GM23338 (cell line): ENCODE measurements at regions not wholly inside any gene's neighbourhood (a gene's known extent, or its start where the extent isn't known, plus 50 kb on each side); places are given as distances from the start of the nearest gene placed in this dataset.

Experiments
- ATAC-seq: fragments of 200-7000 bp; cut with Tn5 transposase; 3 replicates; pipeline ENCODE4 v1.9.1; 2020
- DNase-seq: peaks from one replicate; pipeline ENCODE4 v3.0.0-alpha.2; 2015; ENCODE audit warnings: low spot score
- H2AFZ ChIP-seq: fragments of 200-600 bp; sonication (generic); 2 replicates; pipeline ENCODE4 v1.8.0; 2016; ENCODE audit warnings: antibody characterized with exemption, mild to moderate bottlenecking, moderate library complexity
- H3F3A ChIP-seq: fragments of 200-600 bp; sonication (generic); replicated peaks from 2 replicates; pipeline ENCODE4 v1.8.0; 2017; ENCODE audit warnings: antibody characterized with exemption, mixed run types, low read depth
- H3K27ac ChIP-seq: fragments of 200-600 bp; sonication (generic); 2 replicates; pipeline ENCODE4 v1.6.1; 2016; ENCODE audit warnings: low read depth
- H3K27me3 ChIP-seq: fragments of 200-600 bp; sonication (generic); 2 replicates; pipeline ENCODE4 v1.8.0; 2016; ENCODE audit warnings: mild to moderate bottlenecking, mixed run types, moderate library complexity; ENCODE audit not compliant: insufficient read depth
- H3K36me3 ChIP-seq: fragments of 200-600 bp; sonication (generic); 2 replicates; pipeline ENCODE4 v1.8.0; 2016; ENCODE audit warnings: mild to moderate bottlenecking; ENCODE audit not compliant: insufficient read depth
- H3K4me1 ChIP-seq: fragments of 200-600 bp; sonication (generic); 2 replicates; pipeline ENCODE4 v1.8.0; 2016; ENCODE audit warnings: mild to moderate bottlenecking, moderate library complexity; ENCODE audit not compliant: insufficient read depth
- H3K4me2 ChIP-seq: fragments of 200-600 bp; sonication (generic); 2 replicates; pipeline ENCODE4 v1.7.1; 2017; ENCODE audit warnings: mixed run types
- H3K4me3 ChIP-seq: fragments of 200-600 bp; sonication (generic); 2 replicates; pipeline ENCODE4 v1.6.1; 2016; ENCODE audit warnings: mixed run types
- H3K79me2 ChIP-seq: fragments of 200-600 bp; sonication (generic); replicated peaks from 2 replicates; pipeline ENCODE4 v1.8.0; 2017; ENCODE audit warnings: mild to moderate bottlenecking; ENCODE audit not compliant: insufficient read depth
- H3K9me2 ChIP-seq: fragments of 200-600 bp; sonication (generic); 2 replicates; pipeline ENCODE4 v1.8.0; 2017; ENCODE audit not compliant: insufficient read depth
- H4K20me1 ChIP-seq: fragments of 200-600 bp; sonication (generic); replicated peaks from 2 replicates; pipeline ENCODE4 v1.8.0; 2017; ENCODE audit warnings: mild to moderate bottlenecking; ENCODE audit not compliant: insufficient read depth
- H3K27ac Mint-ChIP-seq: 2 replicates; pipeline ENCODE4 v1.8.0; 2020; ENCODE audit warnings: inconsistent platforms, mild to moderate bottlenecking, moderate library complexity, mixed read lengths
- H3K27me3 Mint-ChIP-seq: 3 replicates; pipeline ENCODE4 v1.8.0; 2022; ENCODE audit warnings: low read depth, mild to moderate bottlenecking, moderate library complexity, mixed read lengths, inconsistent platforms; ENCODE audit not compliant: insufficient read depth, poor library complexity
- H3K36me3 Mint-ChIP-seq: 3 replicates; pipeline ENCODE4 v1.8.0; 2021; ENCODE audit warnings: low read depth, mild to moderate bottlenecking, inconsistent platforms, moderate library complexity, mixed read lengths
- H3K4me1 Mint-ChIP-seq: 3 replicates; pipeline ENCODE4 v1.8.0; 2020; ENCODE audit warnings: mild to moderate bottlenecking, inconsistent platforms, mixed read lengths
- H3K4me3 Mint-ChIP-seq: 3 replicates; pipeline ENCODE4 v1.8.0; 2021; ENCODE audit warnings: moderate library complexity, mild to moderate bottlenecking, inconsistent platforms, mixed read lengths
- H3K9me3 Mint-ChIP-seq: 3 replicates; pipeline ENCODE4 v1.8.0; 2020; ENCODE audit warnings: moderate library complexity, mild to moderate bottlenecking, inconsistent platforms, mixed read lengths
- CREB1 ChIP-seq: fragments of 250-450 bp; sonication (Bioruptor Pico); IDR thresholded peaks from 2 replicates; pipeline ENCODE4 v1.5.0; 2020; ENCODE audit warnings: low read depth, mild to moderate bottlenecking, moderate library complexity
- CTCF ChIP-seq, 2 experiments: fragments of 200-600 bp in 1 of 2; sonication (generic) in 1 of 2; conservative IDR thresholded peaks; 2 replicates each; pipeline versions ENCODE4 v1.5.1 to v1.6.1; 2016 to 2017; ENCODE audit warnings: antibody characterized with exemption in 2 of 2, low read depth in 2 of 2, mild to moderate bottlenecking in 2 of 2, moderate library complexity in 1 of 2
- ETS1 ChIP-seq: IDR thresholded peaks from 2 replicates; pipeline ENCODE4 v1.6.1; 2016; ENCODE audit warnings: antibody characterized with exemption
- EZH2 ChIP-seq: fragments of 200-600 bp; sonication (generic); IDR thresholded peaks from one replicate; pipeline ENCODE4 v1.8.0; 2017; ENCODE audit warnings: antibody characterized with exemption, mild to moderate bottlenecking, low read depth; ENCODE audit not compliant: unreplicated experiment
- EZH2phosphoT487 ChIP-seq: fragments of 200-600 bp; sonication (generic); IDR thresholded peaks from one replicate; pipeline ENCODE4 v1.8.1; 2018; ENCODE audit warnings: antibody characterized with exemption; ENCODE audit not compliant: unreplicated experiment
- JUNB ChIP-seq: IDR thresholded peaks from one replicate; pipeline ENCODE4 v1.6.1; 2016; ENCODE audit warnings: antibody characterized with exemption; ENCODE audit not compliant: unreplicated experiment
- NANOG ChIP-seq: IDR thresholded peaks from 2 replicates; pipeline ENCODE4 v1.6.1; 2016; ENCODE audit warnings: antibody characterized with exemption, borderline replicate concordance
- STAT1 ChIP-seq: IDR thresholded peaks from one replicate; pipeline ENCODE4 v1.6.1; 2016; ENCODE audit warnings: antibody characterized with exemption; ENCODE audit not compliant: unreplicated experiment
- ZNF114 ChIP-seq: fragments of 250-450 bp; sonication (Bioruptor Pico); IDR thresholded peaks from 2 replicates; pipeline ENCODE4 v1.5.0; 2020; ENCODE audit warnings: mild to moderate bottlenecking, moderate library complexity
- ZNF331 ChIP-seq: fragments of 250-450 bp; sonication (Bioruptor Pico); IDR thresholded peaks from 2 replicates; pipeline ENCODE4 v1.5.0; 2020; ENCODE audit warnings: low read depth, mild to moderate bottlenecking, moderate library complexity
- TF ChIP-seq, protein P1 (sequence below): fragments of 250-450 bp; sonication (Bioruptor Pico); IDR thresholded peaks from 2 replicates; pipeline ENCODE4 v1.5.0; 2020; ENCODE audit warnings: mild to moderate bottlenecking, moderate library complexity

GRCh38 chr13:31594056-31594455 is 145.3 kb upstream of the RXFP2 start:
- H3K4me1 ChIP-seq, result peaks cover 3% of the 10 kb centered on the region; the same call in 1 of the 2 replicates
- no peaks in the 10 kb centered on the region for H3K36me3 Mint-ChIP-seq
- no peak overlapping the region for H3K4me3 Mint-ChIP-seq
- no peak overlapping the region for H3K27ac Mint-ChIP-seq
- peaks cover 8% of the 10 kb centered on the region for H3K4me1 Mint-ChIP-seq
- no peaks in the 10 kb centered on the region for H3K36me3 ChIP-seq
- no peaks in the 10 kb centered on the region for H4K20me1 ChIP-seq
- H3K79me2 ChIP-seq, result no peaks in the 10 kb centered on the region
- H3K4me3 ChIP-seq, result no peak overlapping the region
- H2AFZ ChIP-seq, result peak overlapping the region; percentile 30; the same call in 1 of the 2 replicates
- H3K27me3 Mint-ChIP-seq, result peaks cover 4% of the 10 kb centered on the region
- H3K9me2 ChIP-seq, result 0 out of 2 replicates have a peak, but pooled peaks cover 5% of the 10 kb centered on the region
- ATAC-seq (no peak), DNase-seq (no peak)
- no peak overlapping the region for H3K27ac ChIP-seq
- H3F3A ChIP-seq, result no peaks in the 10 kb centered on the region
- H3K9me3 Mint-ChIP-seq, result no peaks in the 10 kb centered on the region; the same call in 2 of the 3 replicates
- no peaks in the 10 kb centered on the region for H3K27me3 ChIP-seq
- H3K4me2 ChIP-seq, result no peak overlapping the region
- no peak for TF ChIP-seq CREB1 (CRISPR knock-in tag)
- no peak for TF ChIP-seq STAT1

DNA sequence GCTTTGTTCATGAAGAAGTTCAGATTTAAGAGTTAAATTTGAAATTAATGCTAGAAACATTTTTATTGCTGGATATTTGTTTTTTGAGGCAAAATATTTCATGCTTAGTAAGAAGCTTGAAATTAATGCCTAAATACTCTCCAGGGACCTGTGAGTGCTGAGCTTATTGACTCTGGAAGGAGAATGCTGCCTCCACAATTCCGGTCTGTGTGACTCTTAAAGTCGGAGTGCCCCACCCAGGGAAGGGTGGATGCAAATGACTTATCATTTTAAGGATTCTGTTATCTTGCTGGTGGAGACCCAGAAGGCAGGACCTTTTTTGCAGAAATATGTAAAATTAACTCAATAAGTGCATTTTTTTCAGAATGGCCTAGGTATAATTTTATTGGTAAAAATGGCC is 143.8 kb upstream of the RXFP2 start:
- no peak overlapping the region for H3K4me3 Mint-ChIP-seq
- TF ChIP-seq ZNF331 (CRISPR knock-in tag) (no peak), NANOG (no peak), ZNF114 (CRISPR knock-in tag) (no peak), JUNB (no peak), ETS1 (no peak), EZH2phosphoT487 (no peak), STAT1 (no peak), CTCF (conservative IDR thresholded peaks at IDR 0.05; ENCODE audit: low read depth in 2 of 2) (no peak), EZH2 (no peak)
- TF ChIP-seq, protein P1, sequence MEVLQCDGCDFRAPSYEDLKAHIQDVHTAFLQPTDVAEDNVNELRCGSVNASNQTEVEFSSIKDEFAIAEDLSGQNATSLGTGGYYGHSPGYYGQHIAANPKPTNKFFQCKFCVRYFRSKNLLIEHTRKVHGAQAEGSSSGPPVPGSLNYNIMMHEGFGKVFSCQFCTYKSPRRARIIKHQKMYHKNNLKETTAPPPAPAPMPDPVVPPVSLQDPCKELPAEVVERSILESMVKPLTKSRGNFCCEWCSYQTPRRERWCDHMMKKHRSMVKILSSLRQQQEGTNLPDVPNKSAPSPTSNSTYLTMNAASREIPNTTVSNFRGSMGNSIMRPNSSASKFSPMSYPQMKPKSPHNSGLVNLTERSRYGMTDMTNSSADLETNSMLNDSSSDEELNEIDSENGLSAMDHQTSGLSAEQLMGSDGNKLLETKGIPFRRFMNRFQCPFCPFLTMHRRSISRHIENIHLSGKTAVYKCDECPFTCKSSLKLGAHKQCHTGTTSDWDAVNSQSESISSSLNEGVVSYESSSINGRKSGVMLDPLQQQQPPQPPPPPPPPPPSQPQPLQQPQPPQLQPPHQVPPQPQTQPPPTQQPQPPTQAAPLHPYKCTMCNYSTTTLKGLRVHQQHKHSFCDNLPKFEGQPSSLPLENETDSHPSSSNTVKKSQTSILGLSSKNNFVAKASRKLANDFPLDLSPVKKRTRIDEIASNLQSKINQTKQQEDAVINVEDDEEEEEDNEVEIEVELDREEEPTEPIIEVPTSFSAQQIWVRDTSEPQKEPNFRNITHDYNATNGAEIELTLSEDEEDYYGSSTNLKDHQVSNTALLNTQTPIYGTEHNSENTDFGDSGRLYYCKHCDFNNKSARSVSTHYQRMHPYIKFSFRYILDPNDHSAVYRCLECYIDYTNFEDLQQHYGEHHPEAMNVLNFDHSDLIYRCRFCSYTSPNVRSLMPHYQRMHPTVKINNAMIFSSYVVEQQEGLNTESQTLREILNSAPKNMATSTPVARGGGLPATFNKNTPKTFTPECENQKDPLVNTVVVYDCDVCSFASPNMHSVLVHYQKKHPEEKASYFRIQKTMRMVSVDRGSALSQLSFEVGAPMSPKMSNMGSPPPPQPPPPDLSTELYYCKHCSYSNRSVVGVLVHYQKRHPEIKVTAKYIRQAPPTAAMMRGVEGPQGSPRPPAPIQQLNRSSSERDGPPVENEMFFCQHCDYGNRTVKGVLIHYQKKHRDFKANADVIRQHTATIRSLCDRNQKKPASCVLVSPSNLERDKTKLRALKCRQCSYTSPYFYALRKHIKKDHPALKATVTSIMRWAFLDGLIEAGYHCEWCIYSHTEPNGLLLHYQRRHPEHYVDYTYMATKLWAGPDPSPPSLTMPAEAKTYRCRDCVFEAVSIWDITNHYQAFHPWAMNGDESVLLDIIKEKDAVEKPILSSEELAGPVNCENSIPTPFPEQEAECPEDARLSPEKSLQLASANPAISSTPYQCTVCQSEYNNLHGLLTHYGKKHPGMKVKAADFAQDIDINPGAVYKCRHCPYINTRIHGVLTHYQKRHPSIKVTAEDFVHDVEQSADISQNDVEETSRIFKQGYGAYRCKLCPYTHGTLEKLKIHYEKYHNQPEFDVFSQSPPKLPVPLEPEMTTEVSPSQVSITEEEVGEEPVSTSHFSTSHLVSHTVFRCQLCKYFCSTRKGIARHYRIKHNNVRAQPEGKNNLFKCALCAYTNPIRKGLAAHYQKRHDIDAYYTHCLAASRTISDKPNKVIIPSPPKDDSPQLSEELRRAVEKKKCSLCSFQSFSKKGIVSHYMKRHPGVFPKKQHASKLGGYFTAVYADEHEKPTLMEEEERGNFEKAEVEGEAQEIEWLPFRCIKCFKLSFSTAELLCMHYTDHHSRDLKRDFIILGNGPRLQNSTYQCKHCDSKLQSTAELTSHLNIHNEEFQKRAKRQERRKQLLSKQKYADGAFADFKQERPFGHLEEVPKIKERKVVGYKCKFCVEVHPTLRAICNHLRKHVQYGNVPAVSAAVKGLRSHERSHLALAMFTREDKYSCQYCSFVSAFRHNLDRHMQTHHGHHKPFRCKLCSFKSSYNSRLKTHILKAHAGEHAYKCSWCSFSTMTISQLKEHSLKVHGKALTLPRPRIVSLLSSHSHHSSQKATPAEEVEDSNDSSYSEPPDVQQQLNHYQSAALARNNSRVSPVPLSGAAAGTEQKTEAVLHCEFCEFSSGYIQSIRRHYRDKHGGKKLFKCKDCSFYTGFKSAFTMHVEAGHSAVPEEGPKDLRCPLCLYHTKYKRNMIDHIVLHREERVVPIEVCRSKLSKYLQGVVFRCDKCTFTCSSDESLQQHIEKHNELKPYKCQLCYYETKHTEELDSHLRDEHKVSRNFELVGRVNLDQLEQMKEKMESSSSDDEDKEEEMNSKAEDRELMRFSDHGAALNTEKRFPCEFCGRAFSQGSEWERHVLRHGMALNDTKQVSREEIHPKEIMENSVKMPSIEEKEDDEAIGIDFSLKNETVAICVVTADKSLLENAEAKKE (CRISPR knock-in tag), result no peak

More for the DNA sequence above, 143.8 kb upstream of the RXFP2 start:
- no peaks in the 10 kb centered on the region for H3F3A ChIP-seq
- H3K36me3 ChIP-seq, result no peaks in the 10 kb centered on the region
- H2AFZ ChIP-seq, result no peak overlapping the region
- H4K20me1 ChIP-seq, result no peaks in the 10 kb centered on the region
- no peak for DNase-seq
- H3K4me1 ChIP-seq, result peaks cover 3% of the 10 kb centered on the region; the same call in 1 of the 2 replicates
- Mint-ChIP-seq H3K9me3 (no peaks in the 10 kb centered on the region; the same call in 2 of the 3 replicates), H3K27ac (no peak overlapping the region), H3K27me3 (peaks cover 4% of the 10 kb centered on the region), H3K4me1 (peaks cover 8% of the 10 kb centered on the region), H3K36me3 (no peaks in the 10 kb centered on the region)
- H3K9me2 ChIP-seq, result 0 out of 2 replicates have a peak, but pooled peaks cover 5% of the 10 kb centered on the region
- no peak overlapping the region for H3K27ac ChIP-seq
- no peak overlapping the region for H3K4me2 ChIP-seq
- no peaks in the 10 kb centered on the region for H3K27me3 ChIP-seq
- no peak for ATAC-seq
- H3K79me2 ChIP-seq, result no peaks in the 10 kb centered on the region
- no peak overlapping the region for H3K4me3 ChIP-seq
